GM13977 (cell line): ENCODE measurements at regions not wholly inside any gene's neighbourhood (a gene's known extent, or its start where the extent isn't known, plus 50 kb on each side); places are given as distances from the start of the nearest gene placed in this dataset.
"Not testable (repeated sequence)": the region's sequence is repeated elsewhere in the genome, so short reads cannot be mapped to it uniquely, and the experiment has no call there.

Experiments
- DNase-seq: peaks from one replicate; pipeline ENCODE4 v3.0.0; 2012; ENCODE audit warnings: low spot score
- in situ Hi-C: fragments of 300-500 bp; cut with MboI; formaldehyde crosslinking; loops from one replicate; pipeline ENCODE4 v1.12.0; 2022; ENCODE audit warnings: low sequenced_read_pairs, low pct_unique_long_range_greater_than_20kb, mixed read lengths, inconsistent platforms; ENCODE audit not compliant: unreplicated experiment
- TF ChIP-seq, protein P1 (sequence below): IDR thresholded peaks from 2 replicates; pipeline ENCODE4 v1.5.1; 2012; ENCODE audit warnings: mild to moderate bottlenecking, control low read depth; ENCODE audit not compliant: insufficient read depth; ENCODE audit errors: extremely low read depth, missing control alignments

DNA sequence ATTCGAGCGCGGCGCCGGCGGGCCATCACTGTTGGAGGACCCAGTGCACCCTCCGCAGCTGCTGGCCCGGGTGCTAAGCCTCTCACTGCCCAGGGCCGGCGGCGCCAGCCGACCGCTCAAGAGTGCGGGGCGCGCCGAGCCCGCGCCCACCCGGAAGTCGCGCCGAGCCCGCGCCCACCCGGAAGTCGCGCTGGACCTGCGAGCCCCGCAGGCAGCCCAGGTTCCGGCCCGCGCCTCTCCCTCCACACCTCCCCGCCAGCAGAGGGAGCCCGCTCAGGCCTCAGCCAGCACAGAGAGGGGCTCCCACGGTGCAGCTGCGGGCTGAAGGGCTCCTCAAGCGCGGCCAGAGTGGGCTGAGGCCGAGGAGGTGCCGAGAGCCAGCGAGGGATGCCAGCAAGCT, 170.8 kb downstream of the GTF2H2C_2 start:
- DNase-seq, in situ Hi-C loops: not testable (repeated sequence)
- TF ChIP-seq, protein P1, sequence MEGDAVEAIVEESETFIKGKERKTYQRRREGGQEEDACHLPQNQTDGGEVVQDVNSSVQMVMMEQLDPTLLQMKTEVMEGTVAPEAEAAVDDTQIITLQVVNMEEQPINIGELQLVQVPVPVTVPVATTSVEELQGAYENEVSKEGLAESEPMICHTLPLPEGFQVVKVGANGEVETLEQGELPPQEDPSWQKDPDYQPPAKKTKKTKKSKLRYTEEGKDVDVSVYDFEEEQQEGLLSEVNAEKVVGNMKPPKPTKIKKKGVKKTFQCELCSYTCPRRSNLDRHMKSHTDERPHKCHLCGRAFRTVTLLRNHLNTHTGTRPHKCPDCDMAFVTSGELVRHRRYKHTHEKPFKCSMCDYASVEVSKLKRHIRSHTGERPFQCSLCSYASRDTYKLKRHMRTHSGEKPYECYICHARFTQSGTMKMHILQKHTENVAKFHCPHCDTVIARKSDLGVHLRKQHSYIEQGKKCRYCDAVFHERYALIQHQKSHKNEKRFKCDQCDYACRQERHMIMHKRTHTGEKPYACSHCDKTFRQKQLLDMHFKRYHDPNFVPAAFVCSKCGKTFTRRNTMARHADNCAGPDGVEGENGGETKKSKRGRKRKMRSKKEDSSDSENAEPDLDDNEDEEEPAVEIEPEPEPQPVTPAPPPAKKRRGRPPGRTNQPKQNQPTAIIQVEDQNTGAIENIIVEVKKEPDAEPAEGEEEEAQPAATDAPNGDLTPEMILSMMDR = peak; percentile 19
